Astrocyte of the spinal cord (primary cell): ENCODE measurements at regions not wholly inside any gene's neighbourhood (a gene's known extent, or its start where the extent isn't known, plus 50 kb on each side); places are given as distances from the start of the nearest gene placed in this dataset.

Experiments
- DNase-seq: peaks from one replicate; pipeline ENCODE4 v3.0.0; 2011; ENCODE audit warnings: low read depth, low spot score
- H3K4me3 ChIP-seq: 2 replicates; pipeline ENCODE4 v1.5.1; 2011; ENCODE audit warnings: low read depth, mild to moderate bottlenecking, low read length, moderate library complexity
- CTCF ChIP-seq: IDR thresholded peaks from 2 replicates; pipeline ENCODE4 v1.5.1; 2012; ENCODE audit warnings: low read depth, mild to moderate bottlenecking, low read length, inconsistent platforms
- in situ Hi-C: cut with HindIII; loops from 2 replicates; pipeline ENCODE4 v1.10.0; 2017; ENCODE audit warnings: low sequenced_read_pairs

- TF ChIP-seq CTCF = no peak
- in situ Hi-C loops = no loop called here
- no peak overlapping the region for H3K4me3 ChIP-seq
- DNase-seq = no peak
Measured at GRCh38 chr3:145780301-145780700, 380.7 kb downstream of the PLOD2 start.

GRCh38 chr3:145785668-145786067 is 375.3 kb downstream of the PLOD2 start:
- in situ Hi-C loops = no loop called here
- no peak overlapping the region for H3K4me3 ChIP-seq
- no peak for DNase-seq
- TF ChIP-seq CTCF = no peak

DNA sequence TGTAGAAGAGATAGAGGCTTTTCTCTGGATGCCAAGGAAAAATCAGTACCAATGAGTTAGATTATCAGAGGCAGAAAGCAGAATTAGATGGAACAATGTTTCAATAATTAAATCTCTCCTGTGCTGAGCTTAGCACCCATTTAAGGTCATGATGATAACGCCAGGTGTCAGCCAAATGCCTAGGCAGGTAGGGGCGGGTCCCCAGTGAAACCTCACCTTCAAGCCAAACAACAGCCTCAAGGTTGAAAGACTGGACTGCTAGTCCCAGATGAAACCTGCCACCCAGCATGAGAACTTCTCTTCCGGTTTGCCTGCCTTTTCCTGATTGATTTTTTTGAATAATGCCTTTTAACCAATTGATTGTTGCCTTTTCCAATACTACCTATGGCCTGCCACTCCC is 363.0 kb downstream of the PLOD2 start:
- in situ Hi-C loops = no loop called here
- DNase-seq = no peak
- no peak for TF ChIP-seq CTCF
- no peak overlapping the region for H3K4me3 ChIP-seq

DNA sequence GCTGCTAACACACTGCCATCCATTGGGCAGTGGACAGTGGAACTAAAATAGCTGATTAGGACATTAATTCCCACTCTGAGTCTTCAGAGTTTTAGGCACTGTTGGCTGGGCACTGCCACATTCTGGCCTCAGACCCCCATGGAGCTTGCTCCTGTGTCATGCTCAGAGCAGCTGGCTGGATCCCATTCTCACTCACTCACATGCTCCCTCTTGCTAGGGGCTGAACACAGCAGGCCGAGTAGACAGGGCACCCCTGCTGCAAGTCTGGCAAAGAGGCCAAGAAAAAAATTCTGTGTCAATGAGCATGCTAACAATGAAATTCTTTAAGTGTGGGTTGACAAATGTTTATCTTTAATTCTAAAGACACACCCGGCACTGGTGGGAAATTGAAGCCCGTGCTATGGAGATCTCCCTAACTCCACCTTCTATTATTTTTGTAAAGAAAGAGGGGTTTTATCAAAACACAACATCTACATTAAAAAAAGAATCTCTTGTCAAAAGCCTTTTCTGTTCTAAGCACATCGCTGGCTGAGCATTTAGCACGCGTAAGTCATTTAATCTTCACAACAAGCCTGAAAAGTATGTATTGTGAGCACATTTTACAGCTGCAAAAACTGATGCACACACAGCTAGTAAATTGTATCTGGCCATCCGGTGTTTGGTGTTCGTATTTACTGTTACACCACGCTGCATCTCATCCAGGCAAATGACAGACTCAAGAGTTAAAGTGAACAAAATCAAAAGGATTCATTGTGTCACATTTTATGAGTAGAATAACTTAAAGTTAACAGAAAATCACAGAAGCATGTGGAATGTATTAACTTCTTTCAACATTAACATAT is 362.1 kb downstream of the PLOD2 start:
- peak; percentile 33 for DNase-seq
- no peak for TF ChIP-seq CTCF
- in situ Hi-C loops = no loop called here
- H3K4me3 ChIP-seq = no peak overlapping the region

GRCh38 chr3:145801696-145802095 is 359.3 kb downstream of the PLOD2 start:
- TF ChIP-seq CTCF = no peak
- in situ Hi-C loops = no loop called here
- no peak overlapping the region for H3K4me3 ChIP-seq
- no peak for DNase-seq

DNA sequence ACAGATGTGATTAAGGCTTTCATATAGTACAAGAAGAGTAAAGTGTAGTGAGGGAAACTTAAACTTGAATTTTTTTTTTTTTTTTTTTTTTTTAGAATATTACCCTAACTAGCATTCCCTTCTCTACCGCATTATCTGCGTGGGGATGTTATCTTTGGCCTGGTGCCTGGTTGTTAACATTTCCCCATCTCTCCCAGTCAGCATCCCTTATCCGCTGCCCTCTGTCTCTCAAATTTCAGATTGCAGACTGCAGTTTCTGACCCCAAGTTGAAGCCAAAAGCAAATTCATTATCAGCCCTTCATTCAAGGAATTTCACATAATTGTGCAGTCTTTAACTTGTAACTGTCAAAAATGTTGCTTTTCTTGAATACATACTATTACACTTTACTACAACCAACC is 353.0 kb downstream of the PLOD2 start:
- TF ChIP-seq CTCF = peak; percentile 29
- peak; percentile 36 for DNase-seq
- no peak overlapping the region for H3K4me3 ChIP-seq
- in situ Hi-C loops = no loop called here
